Central memory CD8-positive, alpha-beta T cell (primary cell): ENCODE measurements at regions not wholly inside any gene's neighbourhood (a gene's known extent, or its start where the extent isn't known, plus 50 kb on each side); places are given as distances from the start of the nearest gene placed in this dataset.
"Not testable (repeated sequence)": the region's sequence is repeated elsewhere in the genome, so short reads cannot be mapped to it uniquely, and the experiment has no call there.

ENCODE experiments used
- ATAC-seq: fragments of 150-1000 bp; cut with Tn5 transposase; replicated peaks from 2 replicates; pipeline ENCODE4 v1.10.0; 2022; ENCODE audit warnings: mild to moderate bottlenecking, moderate FRiP score, moderate number of reproducible peaks; ENCODE audit not compliant: poor library complexity, severe bottlenecking; ENCODE audit errors: extremely low read depth
- DNase-seq, 2 donors: peaks; one replicate each; pipeline ENCODE4 v3.0.0; 2021; ENCODE audit warnings: low spot score in 2 of 2
- H3K27ac Mint-ChIP-seq: one replicate; pipeline ENCODE4 v1.8.0; 2022; ENCODE audit warnings: low read depth, mild to moderate bottlenecking, moderate library complexity, mixed read lengths
- H3K27me3 Mint-ChIP-seq: one replicate; pipeline ENCODE4 v1.8.0; 2022; ENCODE audit warnings: mixed read lengths
- H3K36me3 Mint-ChIP-seq: one replicate; pipeline ENCODE4 v1.8.0; 2022; ENCODE audit warnings: mild to moderate bottlenecking, moderate library complexity, mixed read lengths; ENCODE audit not compliant: insufficient read depth
- H3K4me1 Mint-ChIP-seq: one replicate; pipeline ENCODE4 v1.8.0; 2022; ENCODE audit warnings: mixed read lengths
- H3K4me3 Mint-ChIP-seq: one replicate; pipeline ENCODE4 v1.8.0; 2022; ENCODE audit warnings: mild to moderate bottlenecking, moderate library complexity, mixed read lengths
- H3K9me3 Mint-ChIP-seq: one replicate; pipeline ENCODE4 v1.8.0; 2022; ENCODE audit warnings: mixed read lengths

DNA sequence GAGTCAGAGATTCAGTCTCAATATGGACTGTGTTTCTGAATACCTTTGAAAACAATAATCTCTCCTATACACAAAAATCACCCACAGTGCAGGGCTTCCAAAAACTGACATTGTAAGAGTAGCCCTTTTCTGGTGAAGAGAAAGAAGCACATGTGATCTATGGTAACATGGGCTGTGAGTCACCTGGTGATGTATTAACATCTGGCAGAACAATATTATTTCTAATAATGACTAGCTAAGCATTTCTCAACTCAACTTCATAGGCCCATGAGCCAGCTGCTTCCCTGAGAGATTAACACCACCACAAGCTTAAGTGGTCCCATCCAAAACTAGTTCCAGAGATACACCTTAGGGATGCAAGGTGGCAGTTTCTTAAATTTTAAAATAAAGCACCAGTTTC lies 331.0 kb upstream of the NRP1 start:
- peaks cover 18% of the 10 kb centered on the region for H3K27me3 Mint-ChIP-seq
- peaks cover 6% of the 10 kb centered on the region for H3K4me1 Mint-ChIP-seq
- no peak for ATAC-seq
- no peak for DNase-seq
- no peak overlapping the region for H3K27ac Mint-ChIP-seq
- no peak overlapping the region for H3K4me3 Mint-ChIP-seq
- H3K9me3 Mint-ChIP-seq = no peaks in the 10 kb centered on the region
- no peaks in the 10 kb centered on the region for H3K36me3 Mint-ChIP-seq

DNA sequence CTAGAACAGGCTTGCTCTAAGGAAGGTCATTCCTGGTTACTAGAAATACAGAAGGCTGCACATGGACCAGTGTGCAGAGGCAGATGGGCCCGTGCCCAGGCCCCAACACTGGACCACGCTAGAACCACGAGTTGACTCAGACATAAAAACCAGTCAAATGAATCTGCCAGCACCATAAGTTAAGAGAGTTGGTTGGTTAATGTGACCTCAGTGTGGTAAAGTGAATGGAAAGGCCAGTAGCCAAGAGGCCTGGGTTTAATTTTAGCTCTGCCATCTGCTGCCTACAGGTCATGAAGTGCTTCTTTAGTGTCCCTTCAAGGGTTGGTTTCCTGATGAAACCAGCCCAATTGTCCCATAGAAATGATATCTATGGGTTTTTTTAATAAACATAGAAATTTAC lies 329.6 kb upstream of the NRP1 start:
- H3K27ac Mint-ChIP-seq = no peak overlapping the region
- H3K36me3 Mint-ChIP-seq = no peaks in the 10 kb centered on the region
- H3K27me3 Mint-ChIP-seq = peaks cover 33% of the 10 kb centered on the region
- no peak for ATAC-seq
- no peak overlapping the region for H3K4me3 Mint-ChIP-seq
- H3K4me1 Mint-ChIP-seq = peaks cover 6% of the 10 kb centered on the region
- DNase-seq = no peak
- H3K9me3 Mint-ChIP-seq = no peaks in the 10 kb centered on the region

DNA sequence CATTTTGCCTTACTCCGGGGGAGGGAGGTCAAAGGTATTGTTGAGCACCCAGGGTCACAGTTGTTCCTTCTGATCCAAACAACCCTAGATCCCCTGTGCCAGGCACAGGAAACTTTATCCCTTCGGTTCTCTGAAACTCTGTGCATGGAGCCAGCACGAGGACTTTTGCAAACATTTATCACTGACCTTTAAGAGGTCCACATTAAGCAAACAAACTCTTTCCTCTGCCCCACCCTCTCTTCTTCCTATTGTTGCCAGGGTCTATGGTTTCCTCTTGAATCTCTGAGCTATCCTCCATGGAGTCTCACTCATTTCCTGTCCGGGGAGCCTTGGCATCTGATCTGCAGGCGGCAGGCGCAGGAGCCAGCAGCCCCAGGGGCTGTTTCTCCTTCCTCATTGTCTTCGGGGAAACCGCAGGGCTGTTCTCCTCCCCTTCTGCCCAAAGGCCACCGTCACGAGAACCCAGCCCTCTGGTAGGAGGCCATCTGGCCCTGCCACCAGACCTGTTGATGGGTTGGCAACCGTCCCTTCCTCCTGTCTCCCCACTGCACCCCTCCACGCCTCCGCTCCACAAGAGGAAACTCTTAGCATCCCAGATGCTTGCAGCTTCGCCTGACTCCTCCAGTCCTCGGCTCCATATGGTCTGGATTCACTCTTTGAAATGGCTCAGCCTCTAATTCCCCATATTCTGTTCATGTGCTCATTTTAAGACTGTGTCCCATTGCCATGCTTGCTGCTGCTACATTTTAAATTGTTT lies 327.3 kb upstream of the NRP1 start:
- DNase-seq (no peak), ATAC-seq (no peak)
- Mint-ChIP-seq H3K27me3 (peaks cover 35% of the 10 kb centered on the region), H3K4me1 (peaks cover 6% of the 10 kb centered on the region), H3K4me3 (no peak overlapping the region), H3K27ac (no peak overlapping the region), H3K9me3 (no peaks in the 10 kb centered on the region), H3K36me3 (no peaks in the 10 kb centered on the region)

DNA sequence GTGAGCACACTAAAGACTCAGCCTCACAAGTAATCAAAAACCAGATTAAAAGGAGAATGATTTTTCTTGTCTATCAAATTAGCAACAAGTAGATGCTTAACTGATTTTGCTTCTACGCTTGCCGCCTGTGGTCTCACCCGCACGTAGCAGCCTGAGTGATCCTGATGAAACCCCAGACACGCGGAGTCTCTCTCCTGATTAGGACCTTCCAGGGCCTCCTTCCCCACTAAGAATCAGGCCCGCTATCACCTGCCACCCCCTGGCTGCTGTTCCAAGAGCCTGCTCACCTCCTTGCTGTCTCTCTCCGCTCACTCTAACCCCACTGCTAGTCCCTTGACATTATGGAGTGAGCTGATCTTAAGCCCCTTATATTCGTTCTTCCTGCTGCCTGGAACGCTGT lies 325.9 kb upstream of the NRP1 start:
- no peak overlapping the region for H3K27ac Mint-ChIP-seq
- DNase-seq (no peak), ATAC-seq (no peak)
- no peak overlapping the region for H3K4me3 Mint-ChIP-seq
- peaks cover 9% of the 10 kb centered on the region for H3K4me1 Mint-ChIP-seq
- H3K27me3 Mint-ChIP-seq = peaks cover 35% of the 10 kb centered on the region
- no peaks in the 10 kb centered on the region for H3K9me3 Mint-ChIP-seq
- H3K36me3 Mint-ChIP-seq = no peaks in the 10 kb centered on the region

DNA sequence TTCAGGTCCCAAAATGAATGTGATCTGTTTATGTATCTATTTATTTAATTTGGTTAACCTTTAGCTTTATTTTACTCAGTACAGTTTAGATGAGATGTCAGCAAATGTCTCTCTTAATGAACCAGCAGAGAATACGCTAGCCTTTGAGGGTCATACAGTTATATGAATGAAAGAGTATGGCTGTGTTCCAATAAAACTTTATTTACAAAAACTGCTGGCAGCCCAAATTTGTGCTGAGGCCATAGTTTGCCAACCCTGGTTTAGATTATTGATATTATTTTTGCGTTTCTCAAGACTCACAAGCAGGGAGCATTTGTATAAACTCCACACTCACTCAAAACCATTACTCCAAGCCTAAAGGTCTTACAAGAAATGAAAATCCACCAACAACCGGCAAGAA lies 323.4 kb upstream of the NRP1 start:
- DNase-seq = no peak
- peaks cover 10% of the 10 kb centered on the region for H3K4me1 Mint-ChIP-seq
- no peak overlapping the region for H3K4me3 Mint-ChIP-seq
- H3K27me3 Mint-ChIP-seq = peaks cover 33% of the 10 kb centered on the region
- H3K36me3 Mint-ChIP-seq = no peaks in the 10 kb centered on the region
- H3K27ac Mint-ChIP-seq = no peak overlapping the region
- H3K9me3 Mint-ChIP-seq = peaks cover 6% of the 10 kb centered on the region
- no peak for ATAC-seq

DNA sequence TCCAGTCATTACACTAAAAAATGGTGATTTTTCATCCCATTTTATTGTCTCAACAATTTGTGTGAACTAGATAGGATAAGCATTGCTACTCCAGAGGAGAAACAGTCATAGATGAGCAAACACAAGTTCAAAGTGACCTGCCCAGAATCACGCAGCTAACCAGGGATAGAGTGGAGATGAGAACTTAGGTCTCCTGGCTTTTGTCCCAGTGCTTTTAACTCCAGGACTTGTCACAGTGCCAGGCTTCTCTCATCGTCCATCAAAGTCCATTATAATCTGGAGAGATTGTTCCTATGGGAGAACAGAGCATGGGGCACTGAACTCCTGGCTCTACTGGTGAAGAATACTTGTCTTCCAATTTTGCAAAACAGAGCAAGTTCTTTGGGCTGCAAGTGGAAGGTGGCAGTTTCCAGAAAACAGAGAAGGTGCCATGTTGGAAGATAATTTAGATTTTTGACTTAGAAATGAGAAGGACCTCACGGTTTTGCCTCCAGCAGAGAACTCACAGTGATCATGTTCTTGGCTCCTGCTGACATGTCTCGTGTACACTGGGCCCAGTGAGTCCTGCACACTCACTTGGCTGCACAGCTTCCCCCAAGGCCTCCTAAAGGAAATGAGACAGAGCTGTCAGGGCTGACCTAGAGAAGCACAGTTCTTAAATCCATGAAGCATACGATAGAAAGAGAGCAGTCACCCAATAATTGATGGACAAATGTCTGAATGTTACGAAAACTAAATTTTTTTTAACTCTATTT lies 322.9 kb upstream of the NRP1 start:
- ATAC-seq (no peak), DNase-seq (no peak)
- no peak overlapping the region for H3K27ac Mint-ChIP-seq
- H3K4me1 Mint-ChIP-seq = peaks cover 10% of the 10 kb centered on the region
- H3K4me3 Mint-ChIP-seq = no peak overlapping the region
- peaks cover 6% of the 10 kb centered on the region for H3K9me3 Mint-ChIP-seq
- no peaks in the 10 kb centered on the region for H3K36me3 Mint-ChIP-seq
- H3K27me3 Mint-ChIP-seq = peaks cover 27% of the 10 kb centered on the region

DNA sequence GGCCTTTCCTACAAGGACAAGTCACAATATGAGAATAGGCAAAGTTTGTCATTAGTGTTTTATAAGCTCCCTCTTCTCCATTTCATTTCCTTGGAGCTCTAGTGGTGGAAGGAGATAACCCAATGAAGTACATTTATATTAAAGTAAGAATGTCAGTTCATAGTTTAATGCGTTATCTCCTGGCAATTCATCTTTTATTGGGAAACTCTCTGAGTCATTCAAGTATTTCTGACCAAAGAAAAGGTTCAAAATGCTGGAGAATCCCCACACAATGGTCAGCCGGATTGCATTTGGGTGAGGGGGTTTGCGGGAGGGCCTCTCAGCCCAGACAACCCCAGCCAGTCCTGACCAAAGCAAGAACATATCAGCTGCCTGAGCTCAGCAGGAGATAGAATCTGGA lies 321.5 kb upstream of the NRP1 start:
- no peak for ATAC-seq
- no peaks in the 10 kb centered on the region for H3K36me3 Mint-ChIP-seq
- H3K4me3 Mint-ChIP-seq = no peak overlapping the region
- H3K27me3 Mint-ChIP-seq = peaks cover 17% of the 10 kb centered on the region
- no peak for DNase-seq
- H3K9me3 Mint-ChIP-seq = peaks cover 6% of the 10 kb centered on the region
- H3K4me1 Mint-ChIP-seq = peaks cover 4% of the 10 kb centered on the region
- H3K27ac Mint-ChIP-seq = no peak overlapping the region

DNA sequence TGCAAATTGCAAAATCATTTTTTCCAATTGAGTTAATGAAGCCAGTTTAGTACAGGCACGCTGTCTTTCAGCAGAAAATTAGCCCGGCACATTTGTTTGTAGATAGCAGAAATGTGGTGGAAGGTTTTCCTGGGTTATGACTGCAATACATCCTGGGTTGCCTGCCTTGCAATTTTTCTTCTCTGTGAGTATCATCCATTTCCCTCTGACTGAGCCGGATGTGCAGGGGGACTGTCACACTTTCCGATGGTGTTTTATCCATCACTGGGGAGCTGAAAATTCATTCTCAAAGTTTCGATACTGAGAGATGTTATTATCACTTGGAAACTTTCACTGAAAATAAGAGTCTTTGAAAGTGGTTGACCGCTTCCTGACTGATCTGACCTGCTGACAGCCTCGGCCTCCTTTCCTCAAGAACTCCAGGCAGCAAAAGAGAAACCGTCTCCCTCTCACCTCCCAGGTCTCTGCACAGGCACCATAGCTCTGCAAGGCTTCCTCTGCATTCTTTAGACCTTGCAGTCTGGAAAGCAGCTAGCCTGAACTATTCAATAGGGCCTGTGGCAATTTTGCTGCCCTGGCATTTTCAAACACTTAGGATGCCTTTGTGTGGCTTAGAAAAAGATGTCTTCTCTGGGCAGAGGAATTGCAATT lies 320.8 kb upstream of the NRP1 start:
- ATAC-seq (no peak), DNase-seq (no peak)
- Mint-ChIP-seq H3K27me3 (peaks cover 14% of the 10 kb centered on the region), H3K4me3 (no peak overlapping the region), H3K36me3 (no peaks in the 10 kb centered on the region), H3K4me1 (peaks cover 4% of the 10 kb centered on the region), H3K27ac (no peak overlapping the region), H3K9me3 (peaks cover 6% of the 10 kb centered on the region)

DNA sequence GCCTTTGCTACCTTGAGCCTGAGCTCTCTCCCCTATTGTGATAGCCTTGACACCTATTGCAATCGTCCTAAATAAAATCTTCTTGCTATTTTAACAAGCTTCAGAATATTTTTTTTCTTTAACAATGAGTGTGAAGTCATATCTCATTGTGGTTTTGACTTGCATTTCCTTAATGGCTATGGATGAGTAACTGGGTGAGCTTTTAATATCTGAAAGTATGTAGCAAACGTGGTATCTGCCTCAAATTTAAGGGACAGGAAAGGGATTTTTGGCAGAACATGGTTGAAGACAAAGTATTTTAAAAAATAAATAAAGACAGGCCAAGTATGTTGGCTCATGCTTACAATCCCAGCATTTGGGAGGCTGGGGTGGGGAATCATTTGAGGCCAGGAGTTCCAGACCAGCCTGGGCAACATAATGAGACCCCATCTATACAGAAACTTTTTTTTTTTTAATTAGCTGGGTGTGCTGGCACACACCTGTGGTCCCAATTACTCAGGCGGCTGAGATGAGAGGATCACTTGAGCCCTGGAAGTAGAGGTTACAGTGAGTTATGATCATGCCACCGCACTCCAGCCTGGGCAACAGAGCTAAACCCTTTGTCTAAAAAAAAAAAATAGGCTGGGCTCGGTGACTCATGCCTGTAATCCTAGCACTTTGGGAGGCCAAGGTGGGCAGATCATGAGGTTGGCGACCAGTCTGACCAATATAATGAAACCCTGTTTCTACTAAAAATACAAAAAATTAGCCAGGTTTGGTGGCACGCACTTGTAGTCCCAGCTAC lies 319.3 kb upstream of the NRP1 start:
- peaks cover 7% of the 10 kb centered on the region for H3K9me3 Mint-ChIP-seq
- H3K4me1 Mint-ChIP-seq = peaks cover 4% of the 10 kb centered on the region
- no peak overlapping the region for H3K4me3 Mint-ChIP-seq
- ATAC-seq (no peak), DNase-seq (no peak)
- H3K36me3 Mint-ChIP-seq = no peaks in the 10 kb centered on the region
- H3K27me3 Mint-ChIP-seq = peaks cover 5% of the 10 kb centered on the region
- no peak overlapping the region for H3K27ac Mint-ChIP-seq

DNA sequence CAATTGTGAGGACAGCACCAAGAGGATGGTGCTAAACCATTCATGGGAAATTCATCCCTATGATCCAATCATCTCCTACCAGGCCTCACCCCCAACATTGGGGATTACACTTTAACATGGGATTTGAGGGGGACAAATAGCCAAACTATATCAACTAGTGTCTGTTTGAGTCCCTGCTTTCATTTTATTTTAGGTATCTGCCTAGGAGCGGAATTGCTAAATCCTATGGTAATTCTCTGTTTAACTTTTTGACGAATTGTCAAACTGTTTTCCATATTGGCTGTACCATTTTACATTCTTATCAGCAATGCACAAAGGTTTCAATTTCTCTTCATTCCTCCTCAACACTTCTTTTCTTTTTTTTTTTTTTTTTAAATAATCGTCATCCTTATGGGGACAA lies 318.4 kb upstream of the NRP1 start:
- Mint-ChIP-seq H3K27ac (no peak overlapping the region), H3K4me3 (no peak overlapping the region), H3K9me3 (peaks cover 13% of the 10 kb centered on the region), H3K36me3 (no peaks in the 10 kb centered on the region), H3K4me1 (peaks cover 4% of the 10 kb centered on the region), H3K27me3 (peaks cover 9% of the 10 kb centered on the region)
- DNase-seq (no peak), ATAC-seq (no peak)

DNA sequence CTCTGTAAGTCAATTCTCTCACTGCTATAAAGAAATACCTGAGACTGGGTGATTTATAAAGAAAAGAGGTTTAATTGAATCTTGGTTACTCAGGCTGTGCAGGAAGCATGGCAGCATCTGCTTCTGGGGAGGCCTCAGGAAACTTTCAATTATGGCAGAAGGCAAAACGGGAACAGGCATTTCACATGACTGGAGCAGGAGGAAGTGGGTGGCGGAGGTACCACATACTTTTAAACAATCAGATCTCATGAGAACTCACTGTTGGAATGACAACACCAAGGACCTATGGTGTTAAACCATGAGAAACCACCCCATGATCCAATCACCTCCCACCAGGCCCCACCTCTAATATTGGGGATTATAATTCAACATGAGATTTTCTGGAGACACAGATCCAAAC lies 315.7 kb upstream of the NRP1 start:
- not testable (repeated sequence) for H3K4me1 Mint-ChIP-seq, DNase-seq, ATAC-seq, H3K36me3 Mint-ChIP-seq, H3K4me3 Mint-ChIP-seq, H3K27me3 Mint-ChIP-seq, H3K27ac Mint-ChIP-seq
- H3K9me3 Mint-ChIP-seq = peaks cover 13% of the 10 kb centered on the region

DNA sequence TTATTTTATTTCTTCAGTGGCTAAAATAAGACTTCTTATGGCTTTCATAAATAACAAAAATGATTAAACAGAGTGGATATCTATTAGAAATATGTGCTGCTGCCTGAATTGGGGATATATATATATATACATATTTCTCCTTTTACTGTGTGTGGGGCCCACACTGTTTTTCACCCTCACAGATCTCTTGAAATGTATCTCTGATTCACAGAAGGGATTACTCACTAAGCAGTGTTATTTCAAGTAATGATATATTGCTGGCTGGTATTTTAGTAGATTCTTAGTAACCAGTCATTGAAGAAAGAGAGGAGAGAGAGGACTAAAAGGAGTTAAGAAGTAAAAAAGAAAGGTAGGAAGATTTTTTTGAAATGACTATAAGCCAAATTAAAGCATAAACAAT lies 308.6 kb upstream of the NRP1 start:
- Mint-ChIP-seq H3K27ac (no peak overlapping the region), H3K4me3 (no peak overlapping the region), H3K9me3 (no peaks in the 10 kb centered on the region), H3K4me1 (no peaks in the 10 kb centered on the region), H3K27me3 (peaks cover 12% of the 10 kb centered on the region), H3K36me3 (no peaks in the 10 kb centered on the region)
- no peak for DNase-seq
- ATAC-seq = no peak
